Activated T-cell treated with anti-CD3 and anti-CD28 coated beads, Interleukin-2, amount 50 U/mL, for 72 hours (primary cell): ENCODE measurements at regions not wholly inside any gene's neighbourhood (a gene's known extent, or its start where the extent isn't known, plus 50 kb on each side); places are given as distances from the start of the nearest gene placed in this dataset.

Experiments
- ATAC-seq, 2 donors: fragments of 150-1000 bp; cut with Tn5 transposase; replicated peaks in 1 of 2; 2 replicates each; pipeline ENCODE4 v1.10.0; 2021; ENCODE audit warnings: moderate library complexity in 2 of 2, mild to moderate bottlenecking in 1 of 2
- DNase-seq, 2 donors: peaks; one replicate each; pipeline ENCODE4 v3.0.0; 2021 to 2022; ENCODE audit warnings: mixed read lengths in 1 of 2
- H3K27ac Mint-ChIP-seq: one replicate; pipeline ENCODE4 v1.8.0; 2022; ENCODE audit warnings: mild to moderate bottlenecking, moderate library complexity, mixed read lengths
- H3K27me3 Mint-ChIP-seq: one replicate; pipeline ENCODE4 v1.8.0; 2022; ENCODE audit warnings: low read depth, mixed read lengths
- H3K36me3 Mint-ChIP-seq, 2 donors: one replicate each; pipeline ENCODE4 v1.8.0; 2022; ENCODE audit warnings: mixed read lengths in 2 of 2, mild to moderate bottlenecking in 1 of 2; ENCODE audit not compliant: insufficient read depth in 2 of 2
- H3K4me1 Mint-ChIP-seq: one replicate; pipeline ENCODE4 v1.8.0; 2022; ENCODE audit warnings: low read depth, mixed read lengths
- H3K4me3 Mint-ChIP-seq, 2 donors: one replicate each; pipeline ENCODE4 v1.8.0; 2022; ENCODE audit warnings: mild to moderate bottlenecking in 2 of 2, mixed read lengths in 2 of 2, moderate library complexity in 2 of 2
- H3K9me3 Mint-ChIP-seq, 2 donors: one replicate each; pipeline ENCODE4 v1.8.0; 2022; ENCODE audit warnings: mixed read lengths in 2 of 2

- Mint-ChIP-seq H3K36me3 (no peaks in the 10 kb centered on the region), H3K27me3 (peaks cover 6% of the 10 kb centered on the region), H3K4me1 (no peaks in the 10 kb centered on the region), H3K9me3 (no peaks in the 10 kb centered on the region), H3K27ac (no peak overlapping the region), H3K4me3 (no peak overlapping the region)
- DNase-seq (no peak), ATAC-seq (no peak)
Measured at GRCh38 chr20:63132715-63133471, 83.0 kb downstream of the YTHDF1 start.

DNA sequence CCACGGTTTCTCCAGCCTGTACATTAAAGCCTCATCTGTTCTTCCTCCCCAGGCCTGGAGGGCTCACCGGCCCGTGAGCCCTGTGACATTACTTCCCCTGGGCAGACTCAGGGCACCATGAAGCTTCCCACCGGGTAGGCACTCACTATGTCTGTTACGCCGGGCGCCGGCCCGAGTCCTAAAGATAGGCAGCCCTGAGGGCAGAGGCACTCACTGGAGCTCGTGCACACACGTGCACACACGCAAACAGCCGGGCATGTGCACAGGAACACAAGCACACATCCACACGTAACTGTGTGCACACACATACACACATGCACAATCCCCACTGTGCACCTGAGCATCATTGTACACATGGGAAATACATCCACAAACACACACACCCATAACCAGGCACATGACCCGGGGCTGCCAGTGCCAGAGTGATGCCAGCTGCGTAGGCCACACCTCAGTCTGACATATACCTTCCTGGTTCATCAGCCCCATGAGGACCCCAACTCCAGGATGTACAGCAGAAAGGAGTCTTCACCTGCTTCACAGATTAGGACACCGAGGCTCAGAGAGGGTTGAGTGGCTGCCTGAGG is 83.7 kb downstream of the YTHDF1 start:
- ATAC-seq (no peak), DNase-seq (no peak)
- no peaks in the 10 kb centered on the region for H3K27me3 Mint-ChIP-seq
- H3K9me3 Mint-ChIP-seq: no peaks in the 10 kb centered on the region
- no peak overlapping the region for H3K4me3 Mint-ChIP-seq
- no peaks in the 10 kb centered on the region for H3K4me1 Mint-ChIP-seq
- H3K36me3 Mint-ChIP-seq: no peaks in the 10 kb centered on the region
- no peak overlapping the region for H3K27ac Mint-ChIP-seq

GRCh38 chr20:63130658-63131577 is 85.0 kb downstream of the YTHDF1 start:
- no peaks in the 10 kb centered on the region for H3K4me1 Mint-ChIP-seq

DNA sequence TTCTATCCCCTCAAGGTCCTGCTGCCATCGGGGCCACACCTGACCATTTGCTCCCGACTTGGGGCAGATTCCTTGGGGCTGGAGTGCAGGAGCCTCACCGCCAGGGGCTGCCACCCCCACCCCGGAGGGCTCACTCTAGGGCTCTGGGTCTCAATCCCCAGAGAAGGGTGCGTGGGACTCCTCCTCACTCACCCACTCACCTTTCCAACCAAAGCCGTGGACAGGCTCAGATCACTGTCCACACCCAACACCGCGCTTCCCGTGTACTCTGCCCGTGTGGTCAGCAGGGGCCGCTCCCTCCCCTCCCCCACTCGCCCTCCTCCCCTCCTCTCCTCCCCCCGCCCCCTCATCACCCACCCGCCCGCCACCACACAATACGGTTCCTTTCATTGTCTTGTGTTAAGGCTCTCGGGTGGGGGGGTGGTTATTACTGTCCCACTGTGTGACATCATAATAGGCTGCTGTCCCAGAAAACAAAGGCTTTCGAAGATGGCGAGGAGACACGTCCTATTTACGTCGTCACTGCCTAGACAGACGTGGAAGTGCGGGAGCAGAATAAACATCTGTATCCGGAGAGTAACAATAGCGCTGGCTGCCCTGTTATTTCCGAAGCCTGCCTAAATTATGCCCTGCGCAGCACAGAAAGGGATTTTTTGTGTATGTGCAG is 85.8 kb downstream of the YTHDF1 start:
- DNase-seq: no peak

More at GRCh38 chr20:63130658-63131577, 85.0 kb downstream of the YTHDF1 start:
- Mint-ChIP-seq H3K36me3 (no peaks in the 10 kb centered on the region), H3K4me3 (no peak overlapping the region), H3K27me3 (peaks cover 7% of the 10 kb centered on the region), H3K27ac (no peak overlapping the region), H3K9me3 (no peaks in the 10 kb centered on the region)
- ATAC-seq: no peak
- no peak for DNase-seq

DNA sequence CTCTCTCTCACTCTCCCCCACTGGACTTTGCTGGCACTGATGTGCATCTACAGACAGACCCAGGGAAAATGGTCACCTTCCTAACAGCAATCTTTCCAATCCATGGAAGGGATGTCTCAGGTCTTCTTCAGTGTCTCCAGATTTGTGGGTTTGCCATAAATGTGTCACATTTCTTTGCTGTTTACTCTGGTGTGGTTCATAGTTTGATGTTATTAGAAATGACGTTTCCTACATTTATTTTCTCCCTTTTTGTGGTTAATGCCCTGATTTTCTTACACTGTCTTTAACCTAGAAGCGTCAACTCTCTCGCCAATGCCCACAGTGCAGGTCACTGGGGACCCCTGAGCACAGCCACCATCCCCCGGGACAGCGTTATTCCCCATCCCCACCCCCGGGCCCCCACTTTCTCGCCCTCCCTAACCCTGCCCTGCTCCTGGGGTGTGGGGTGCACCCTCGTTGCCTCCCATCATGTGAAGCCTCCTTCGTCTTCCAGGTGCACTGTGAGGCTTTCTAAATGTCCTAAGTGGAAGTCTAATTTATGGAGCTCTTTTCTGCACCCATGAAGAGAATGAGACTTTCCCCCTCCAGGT is 86.5 kb downstream of the YTHDF1 start:
- ATAC-seq (no peak), DNase-seq (no peak)

More for the DNA sequence above, 85.8 kb downstream of the YTHDF1 start:
- Mint-ChIP-seq H3K9me3 (no peaks in the 10 kb centered on the region), H3K4me3 (no peak overlapping the region), H3K4me1 (no peaks in the 10 kb centered on the region), H3K27me3 (peaks cover 11% of the 10 kb centered on the region), H3K36me3 (no peaks in the 10 kb centered on the region), H3K27ac (no peak overlapping the region)
- ATAC-seq: no peak

DNA sequence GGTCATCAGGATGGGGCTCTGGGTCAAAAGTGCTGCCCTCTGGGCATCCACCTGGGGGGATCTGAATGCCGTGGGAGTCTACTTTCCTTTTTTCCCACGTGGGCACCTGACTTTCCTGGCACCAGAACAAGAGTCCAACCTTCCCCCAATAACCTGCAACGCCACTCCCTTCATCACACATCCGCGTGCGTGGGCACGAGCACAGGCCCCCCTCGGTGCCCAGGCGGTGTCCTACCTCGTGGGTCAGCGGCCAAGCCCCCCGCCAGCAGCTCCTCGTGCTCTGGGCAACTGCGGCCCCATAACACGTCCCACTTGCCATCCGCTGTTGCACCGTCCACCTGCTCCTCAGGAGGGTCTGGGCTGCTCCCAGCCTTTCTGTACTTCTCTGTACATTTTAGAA is 87.0 kb downstream of the YTHDF1 start:
- no peaks in the 10 kb centered on the region for H3K4me1 Mint-ChIP-seq
- H3K36me3 Mint-ChIP-seq: no peaks in the 10 kb centered on the region
- H3K9me3 Mint-ChIP-seq: no peaks in the 10 kb centered on the region
- DNase-seq: no peak
- ATAC-seq: no peak
- H3K27ac Mint-ChIP-seq: no peak overlapping the region
- H3K27me3 Mint-ChIP-seq: peaks cover 11% of the 10 kb centered on the region
- no peak overlapping the region for H3K4me3 Mint-ChIP-seq

More for the DNA sequence above, 86.5 kb downstream of the YTHDF1 start:
- no peaks in the 10 kb centered on the region for H3K36me3 Mint-ChIP-seq
- no peaks in the 10 kb centered on the region for H3K4me1 Mint-ChIP-seq
- H3K9me3 Mint-ChIP-seq: no peaks in the 10 kb centered on the region
- no peak overlapping the region for H3K27ac Mint-ChIP-seq
- H3K4me3 Mint-ChIP-seq: no peak overlapping the region
- H3K27me3 Mint-ChIP-seq: peaks cover 11% of the 10 kb centered on the region

GRCh38 chr20:63128367-63128766 is 87.6 kb downstream of the YTHDF1 start:
- ATAC-seq (no peak), DNase-seq (no peak)
- Mint-ChIP-seq H3K4me3 (no peak overlapping the region), H3K9me3 (no peaks in the 10 kb centered on the region), H3K27ac (no peak overlapping the region), H3K4me1 (no peaks in the 10 kb centered on the region), H3K27me3 (peaks cover 11% of the 10 kb centered on the region), H3K36me3 (no peaks in the 10 kb centered on the region)

GRCh38 chr20:63127700-63128364 is 88.1 kb downstream of the YTHDF1 start:
- no peaks in the 10 kb centered on the region for H3K4me1 Mint-ChIP-seq
- no peaks in the 10 kb centered on the region for H3K9me3 Mint-ChIP-seq
- H3K27me3 Mint-ChIP-seq: peaks cover 11% of the 10 kb centered on the region
- no peak overlapping the region for H3K27ac Mint-ChIP-seq
- DNase-seq (no peak), ATAC-seq (no peak)
- H3K36me3 Mint-ChIP-seq: no peaks in the 10 kb centered on the region
- no peak overlapping the region for H3K4me3 Mint-ChIP-seq

DNA sequence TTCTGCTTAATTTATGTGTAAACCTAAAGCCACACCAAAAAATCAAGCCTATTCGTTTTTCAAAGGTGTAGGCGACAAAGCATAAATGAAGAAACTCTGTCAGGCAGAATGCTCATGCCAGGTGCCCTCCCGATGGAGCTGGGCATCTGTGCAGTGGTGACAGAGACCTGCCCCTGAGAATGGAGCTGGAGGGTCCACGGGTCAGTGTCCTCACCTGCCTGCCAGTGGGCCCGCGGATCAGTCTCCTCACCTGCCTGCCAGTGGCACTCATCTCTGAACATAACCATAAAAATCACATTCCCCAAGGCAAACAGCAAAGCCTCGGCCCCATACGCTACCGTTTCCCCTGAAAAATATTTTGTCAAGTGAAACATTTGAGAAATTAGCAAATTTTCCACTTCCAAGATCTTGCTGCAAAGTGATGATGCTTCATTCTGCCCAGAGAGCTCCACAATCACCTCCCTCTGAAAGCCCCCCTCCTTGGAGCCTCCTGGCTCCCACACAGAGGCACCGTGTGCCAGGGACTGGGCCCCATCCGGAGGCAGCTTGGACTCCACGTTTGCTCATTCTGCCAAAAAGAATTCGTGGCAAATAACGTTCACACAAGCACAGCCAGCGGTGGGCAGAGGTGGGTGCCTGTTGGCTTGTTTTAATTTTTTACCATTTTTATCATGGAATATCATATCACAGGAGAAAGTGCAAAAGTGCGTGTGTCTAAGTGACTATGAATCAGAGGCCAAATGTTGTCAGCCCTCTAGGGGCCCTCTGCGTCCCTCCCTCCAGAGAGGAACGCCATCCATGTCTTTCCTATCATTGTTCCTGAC is 88.8 kb downstream of the YTHDF1 start:
- H3K27me3 Mint-ChIP-seq: peaks cover 11% of the 10 kb centered on the region
- H3K9me3 Mint-ChIP-seq: no peaks in the 10 kb centered on the region
- DNase-seq: no peak
- H3K4me1 Mint-ChIP-seq: no peaks in the 10 kb centered on the region
- no peak overlapping the region for H3K27ac Mint-ChIP-seq
- no peak for ATAC-seq
- H3K36me3 Mint-ChIP-seq: no peaks in the 10 kb centered on the region
- no peak overlapping the region for H3K4me3 Mint-ChIP-seq

DNA sequence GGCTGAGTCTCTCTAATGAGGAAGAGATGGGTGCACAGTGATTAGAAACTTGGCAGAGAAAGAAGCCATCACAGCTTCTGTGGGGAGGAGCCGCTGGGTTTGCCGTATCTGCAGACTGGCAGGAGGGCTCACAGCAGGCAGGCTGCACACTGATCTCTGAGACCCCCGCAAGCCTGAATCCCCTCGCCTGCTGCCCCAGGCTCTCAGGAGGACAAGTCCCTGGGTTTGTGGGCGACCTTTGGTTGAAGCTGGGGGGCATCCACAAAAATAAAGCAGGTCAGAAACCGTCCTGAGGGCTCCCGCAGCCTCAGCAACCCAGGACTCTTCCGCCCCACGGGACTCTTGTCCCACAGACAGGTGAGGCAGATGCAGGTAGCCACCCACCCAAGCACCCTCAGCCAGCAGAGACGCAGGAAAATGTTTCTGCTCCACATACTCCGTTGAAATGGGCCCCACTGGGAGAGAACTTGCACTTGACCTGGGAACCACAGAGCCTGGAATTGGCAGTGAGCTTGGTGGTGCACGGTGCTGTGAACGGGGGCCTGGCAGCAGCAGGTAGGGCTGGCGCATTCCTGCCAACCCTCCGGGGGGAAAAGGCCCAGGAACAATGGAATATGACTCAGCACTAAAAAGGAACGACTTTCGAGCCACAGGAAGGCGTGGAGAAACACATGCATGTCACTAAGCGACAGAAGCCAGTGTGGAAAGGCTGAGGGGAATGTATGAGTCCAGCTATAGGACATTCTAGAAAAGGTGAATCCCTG is 89.9 kb downstream of the YTHDF1 start:
- H3K4me3 Mint-ChIP-seq: no peak overlapping the region
- DNase-seq (no peak), ATAC-seq (no peak)
- no peak overlapping the region for H3K27ac Mint-ChIP-seq
- no peaks in the 10 kb centered on the region for H3K9me3 Mint-ChIP-seq
- H3K27me3 Mint-ChIP-seq: peaks cover 11% of the 10 kb centered on the region
- H3K36me3 Mint-ChIP-seq: no peaks in the 10 kb centered on the region
- H3K4me1 Mint-ChIP-seq: no peaks in the 10 kb centered on the region

GRCh38 chr20:63125581-63125837 is 90.4 kb downstream of the YTHDF1 start:
- no peak overlapping the region for H3K27ac Mint-ChIP-seq
- H3K4me1 Mint-ChIP-seq: no peaks in the 10 kb centered on the region
- peaks cover 11% of the 10 kb centered on the region for H3K27me3 Mint-ChIP-seq

More at GRCh38 chr20:63125581-63125837, 90.4 kb downstream of the YTHDF1 start:
- Mint-ChIP-seq H3K9me3 (no peaks in the 10 kb centered on the region), H3K36me3 (no peaks in the 10 kb centered on the region), H3K4me3 (no peak overlapping the region)
- DNase-seq (no peak), ATAC-seq (no peak)
